ENCODE measurements at regions not wholly inside any gene's neighbourhood (a gene's known extent, or its start where the extent isn't known, plus 50 kb on each side); places are given as distances from the start of the nearest gene placed in this dataset.

DNA sequence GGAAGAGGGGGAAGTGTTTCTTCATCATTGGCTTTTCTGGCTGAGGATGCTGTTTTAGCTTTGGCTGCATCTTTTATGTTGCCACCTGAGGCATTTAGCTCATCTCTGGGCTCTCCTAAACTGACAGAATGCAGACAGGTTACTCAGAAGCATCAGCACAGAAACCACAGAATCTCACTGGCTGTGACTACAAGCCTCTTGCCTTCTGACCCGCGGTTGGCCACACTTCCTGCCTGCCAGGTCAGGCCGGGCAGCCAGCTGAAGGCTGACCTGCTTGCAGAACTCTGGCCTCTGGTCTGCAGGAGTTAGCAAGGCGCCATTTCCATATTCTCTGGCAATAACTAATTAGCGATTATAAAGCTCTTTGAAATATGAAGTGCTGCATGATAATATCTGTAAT lies 366.5 kb downstream of the MID1IP1 start:
- Histone ChIP-seq H3K27ac (no peak overlapping the region), H3K4me3 (no peak overlapping the region), H3K9me3 (no peaks in the 10 kb centered on the region), H3K4me1 (peaks cover 0 to 1% (median 0%) of the 10 kb centered on the region in 3 donors), H3K36me3 (no peaks in the 10 kb centered on the region), H3K27me3 (no peaks in the 10 kb centered on the region)
- no peak for DNase-seq
- intact Hi-C loops (cut with DNase I) = no loop called here
- 25 to 59% methylated on average over 3 to 5 of the region's 5 CpGs for WGBS, 2 donors
- TF ChIP-seq POLR2A (IDR thresholded peaks at IDR 0.05) = no peak
- TF ChIP-seq, protein P1, sequence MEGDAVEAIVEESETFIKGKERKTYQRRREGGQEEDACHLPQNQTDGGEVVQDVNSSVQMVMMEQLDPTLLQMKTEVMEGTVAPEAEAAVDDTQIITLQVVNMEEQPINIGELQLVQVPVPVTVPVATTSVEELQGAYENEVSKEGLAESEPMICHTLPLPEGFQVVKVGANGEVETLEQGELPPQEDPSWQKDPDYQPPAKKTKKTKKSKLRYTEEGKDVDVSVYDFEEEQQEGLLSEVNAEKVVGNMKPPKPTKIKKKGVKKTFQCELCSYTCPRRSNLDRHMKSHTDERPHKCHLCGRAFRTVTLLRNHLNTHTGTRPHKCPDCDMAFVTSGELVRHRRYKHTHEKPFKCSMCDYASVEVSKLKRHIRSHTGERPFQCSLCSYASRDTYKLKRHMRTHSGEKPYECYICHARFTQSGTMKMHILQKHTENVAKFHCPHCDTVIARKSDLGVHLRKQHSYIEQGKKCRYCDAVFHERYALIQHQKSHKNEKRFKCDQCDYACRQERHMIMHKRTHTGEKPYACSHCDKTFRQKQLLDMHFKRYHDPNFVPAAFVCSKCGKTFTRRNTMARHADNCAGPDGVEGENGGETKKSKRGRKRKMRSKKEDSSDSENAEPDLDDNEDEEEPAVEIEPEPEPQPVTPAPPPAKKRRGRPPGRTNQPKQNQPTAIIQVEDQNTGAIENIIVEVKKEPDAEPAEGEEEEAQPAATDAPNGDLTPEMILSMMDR (IDR thresholded peaks at IDR 0.05) = no peak

- Histone ChIP-seq H3K4me1 (no peaks in the 10 kb centered on the region), H3K36me3 (no peaks in the 10 kb centered on the region), H3K4me3 (no peak overlapping the region), H3K27ac (no peak overlapping the region), H3K9me3 (no peaks in the 10 kb centered on the region), H3K27me3 (no peaks in the 10 kb centered on the region)
- WGBS, 2 donors = 73 to 81% methylated on average over 6 to 11 of the region's 11 CpGs
- TF ChIP-seq, protein P1 (IDR thresholded peaks at IDR 0.05) = no peak
- TF ChIP-seq POLR2A (IDR thresholded peaks at IDR 0.05) = no peak
- intact Hi-C loops (cut with DNase I) = no loop called here
- no peak for DNase-seq
Observed at GRCh38 chrX:39168609-39169008, 367.4 kb downstream of the MID1IP1 start.

DNA sequence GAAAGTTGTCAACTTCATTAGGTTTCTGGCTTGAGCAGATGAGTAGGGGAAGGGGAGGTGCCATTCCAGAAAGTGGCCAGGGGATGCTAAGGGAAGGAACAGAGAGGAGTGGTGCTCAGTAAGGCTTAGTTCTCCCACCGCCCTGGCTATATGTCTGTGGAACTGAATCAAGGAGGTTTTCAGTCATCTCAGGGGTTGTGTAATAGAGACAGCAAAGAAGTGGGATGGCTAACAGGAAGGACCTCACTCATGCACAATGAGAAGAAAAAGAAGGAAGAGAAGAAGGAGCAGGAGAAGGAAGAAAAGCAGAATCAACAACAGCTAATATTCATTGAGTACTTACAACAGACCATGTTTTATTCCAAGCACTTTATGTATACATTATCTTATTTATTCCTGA lies 368.7 kb downstream of the MID1IP1 start:
- Histone ChIP-seq H3K4me1 (peaks cover 0 to 10% (median 0%) of the 10 kb centered on the region in 3 donors), H3K36me3 (no peaks in the 10 kb centered on the region), H3K27ac (no peak overlapping the region), H3K4me3 (no peak overlapping the region), H3K9me3 (no peaks in the 10 kb centered on the region), H3K27me3 (no peaks in the 10 kb centered on the region)
- intact Hi-C loops (cut with DNase I) = no loop called here
- DNase-seq = no peak
- WGBS, 2 donors = 70 to 83% methylated on average over 1 of the region's 1 CpG
- TF ChIP-seq POLR2A (IDR thresholded peaks at IDR 0.05) = no peak
- TF ChIP-seq, protein P1 (IDR thresholded peaks at IDR 0.05) = no peak

GRCh38 chrX:39170464-39170863 lies 369.2 kb downstream of the MID1IP1 start:
- H3K27ac ChIP-seq = no peak overlapping the region
- no peak overlapping the region for H3K4me3 ChIP-seq
- intact Hi-C loops (cut with DNase I) = no loop called here
- H3K9me3 ChIP-seq = no peaks in the 10 kb centered on the region
- peaks cover 0 to 14% (median 4%) of the 10 kb centered on the region in 3 donors for H3K4me1 ChIP-seq
- no peak for DNase-seq
- no peaks in the 10 kb centered on the region for H3K36me3 ChIP-seq
- WGBS, 2 donors = 79 to 92% methylated on average over 3 of the region's 3 CpGs
- H3K27me3 ChIP-seq = no peaks in the 10 kb centered on the region
- TF ChIP-seq, protein P1 (IDR thresholded peaks at IDR 0.05) = no peak
- TF ChIP-seq POLR2A (IDR thresholded peaks at IDR 0.05) = no peak

- H3K27ac ChIP-seq = no peak overlapping the region
- no peak for DNase-seq
- no peaks in the 10 kb centered on the region for H3K27me3 ChIP-seq
- WGBS, 2 donors = 75 to 80% methylated on average over 1 to 3 of the region's 3 CpGs
- TF ChIP-seq, protein P1 (IDR thresholded peaks at IDR 0.05) = no peak
- TF ChIP-seq POLR2A (IDR thresholded peaks at IDR 0.05) = no peak
- H3K4me1 ChIP-seq = peaks cover 0 to 25% (median 6%) of the 10 kb centered on the region in 3 donors
- H3K36me3 ChIP-seq = no peaks in the 10 kb centered on the region
- intact Hi-C loops (cut with DNase I) = no loop called here
- H3K9me3 ChIP-seq = no peaks in the 10 kb centered on the region
- H3K4me3 ChIP-seq = no peak overlapping the region
Observed at GRCh38 chrX:39171686-39172085, 370.4 kb downstream of the MID1IP1 start.
